Natural killer cell (primary cell): ENCODE measurements at regions not wholly inside any gene's neighbourhood (a gene's known extent, or its start where the extent isn't known, plus 50 kb on each side); places are given as distances from the start of the nearest gene placed in this dataset.
"Not testable (repeated sequence)": the region's sequence is repeated elsewhere in the genome, so short reads cannot be mapped to it uniquely, and the experiment has no call there.

Source experiments
- ATAC-seq, 3 donors: fragments of 150-1000 bp in 2 of 3; fragments of 200-7000 bp in 1 of 3; cut with Tn5 transposase; 1 replicate in 1 of 3; 2 replicates in 2 of 3; pipeline ENCODE4 v1.10.0; 2021; ENCODE audit warnings: mild to moderate bottlenecking in 2 of 3, moderate library complexity in 2 of 3
- DNase-seq, 2 donors: peaks; one replicate each; pipeline versions ENCODE4 v3.0.0 to v3.0.0-alpha.2; 2013 to 2021; ENCODE audit warnings: mixed read lengths in 1 of 2
- H3K27ac ChIP-seq: one replicate; pipeline ENCODE4 v1.5.1; 2013; ENCODE audit warnings: mild to moderate bottlenecking, low read length
- H3K27me3 ChIP-seq: one replicate; pipeline ENCODE4 v1.6.1; 2013; ENCODE audit warnings: low read length; ENCODE audit not compliant: control insufficient read depth, insufficient read depth
- H3K36me3 ChIP-seq: one replicate; pipeline ENCODE4 v1.6.1; 2013; ENCODE audit warnings: low read length; ENCODE audit not compliant: control insufficient read depth, insufficient read depth
- H3K4me1 ChIP-seq: one replicate; pipeline ENCODE4 v1.6.1; 2013; ENCODE audit warnings: low read length; ENCODE audit not compliant: control insufficient read depth, insufficient read depth
- H3K4me3 ChIP-seq: one replicate; pipeline ENCODE4 v1.5.1; 2013; ENCODE audit warnings: low read length
- H3K9me3 ChIP-seq: one replicate; pipeline ENCODE4 v1.6.1; 2013; ENCODE audit warnings: low read length; ENCODE audit not compliant: control insufficient read depth, insufficient read depth
- H3K27ac Mint-ChIP-seq, 2 donors: one replicate each; pipeline ENCODE4 v1.8.0; 2022; ENCODE audit warnings: mild to moderate bottlenecking in 2 of 2, mixed read lengths in 2 of 2, moderate library complexity in 1 of 2
- H3K27me3 Mint-ChIP-seq, 2 donors: one replicate each; pipeline ENCODE4 v1.8.0; 2022; ENCODE audit warnings: low read depth in 2 of 2, mixed read lengths in 2 of 2
- H3K36me3 Mint-ChIP-seq: one replicate; pipeline ENCODE4 v1.8.0; 2022; ENCODE audit warnings: mixed read lengths
- H3K4me1 Mint-ChIP-seq, 2 donors: one replicate each; pipeline ENCODE4 v1.8.0; 2022; ENCODE audit warnings: mixed read lengths in 2 of 2
- H3K4me3 Mint-ChIP-seq: one replicate; pipeline ENCODE4 v1.8.0; 2022; ENCODE audit warnings: mild to moderate bottlenecking, moderate library complexity, mixed read lengths
- H3K9me3 Mint-ChIP-seq, 2 donors: one replicate each; pipeline ENCODE4 v1.8.0; 2022; ENCODE audit warnings: mixed read lengths in 2 of 2
- CTCF ChIP-seq: fragments of 200-600 bp; IDR thresholded peaks from one replicate; pipeline ENCODE4 v1.8.0; 2022; ENCODE audit warnings: antibody characterized with exemption
- WGBS: methylation state at CpG from one replicate; pipeline ENCODE4 v1.1.7; 2013; ENCODE audit warnings: missing lambda C conversion rate; ENCODE audit not compliant: insufficient coverage; 5-methylcytosine and 5-hydroxymethylcytosine counted together
- intact Hi-C: fragments of 100-400 bp; cut with micrococcal nuclease; formaldehyde crosslinking; loops from one replicate; pipeline ENCODE4 v1.14.2; 2022

- H3K4me3 Mint-ChIP-seq: no peak overlapping the region
Measured at GRCh38 chr7:108908456-108908855, 338.8 kb downstream of the DNAJB9 start.

GRCh38 chr7:108911016-108911415, 341.3 kb downstream of the DNAJB9 start:
- no peaks in the 10 kb centered on the region for H3K4me1 Mint-ChIP-seq
- H3K9me3 Mint-ChIP-seq: peaks cover 13 to 23% of the 10 kb centered on the region in 2 donors
- intact Hi-C loops: no loop called here
- H3K36me3 Mint-ChIP-seq: no peaks in the 10 kb centered on the region
- DNase-seq (no peak), ATAC-seq (no peak)
- no peak overlapping the region for H3K27ac ChIP-seq
- H3K27me3 Mint-ChIP-seq: no peaks in the 10 kb centered on the region
- no peaks in the 10 kb centered on the region for H3K4me1 ChIP-seq
- H3K27me3 ChIP-seq: no peaks in the 10 kb centered on the region
- no peaks in the 10 kb centered on the region for H3K9me3 ChIP-seq
- 100% methylated on average over 1 of the region's 1 CpG for WGBS
- no peak overlapping the region for H3K4me3 ChIP-seq
- no peak overlapping the region for H3K27ac Mint-ChIP-seq
- no peak overlapping the region for H3K4me3 Mint-ChIP-seq
- no peak for TF ChIP-seq CTCF
- H3K36me3 ChIP-seq: no peaks in the 10 kb centered on the region

More at GRCh38 chr7:108908456-108908855, 338.8 kb downstream of the DNAJB9 start:
- Mint-ChIP-seq H3K27ac (no peak overlapping the region), H3K27me3 (no peaks in the 10 kb centered on the region), H3K9me3 (peaks cover 15 to 18% of the 10 kb centered on the region in 2 donors), H3K4me1 (no peaks in the 10 kb centered on the region), H3K36me3 (no peaks in the 10 kb centered on the region)
- no peak for TF ChIP-seq CTCF
- whole genome bisulfite sequencing: 33% methylated on average over 1 of the region's 1 CpG
- no peaks in the 10 kb centered on the region for H3K36me3 ChIP-seq
- H3K9me3 ChIP-seq: no peaks in the 10 kb centered on the region
- H3K4me3 ChIP-seq: no peak overlapping the region
- no peak for ATAC-seq
- H3K27me3 ChIP-seq: no peaks in the 10 kb centered on the region
- DNase-seq: no peak
- H3K27ac ChIP-seq: no peak overlapping the region
- intact Hi-C loops: no loop called here
- no peaks in the 10 kb centered on the region for H3K4me1 ChIP-seq

GRCh38 chr7:108920490-108920889, 350.8 kb downstream of the DNAJB9 start:
- no peaks in the 10 kb centered on the region for H3K36me3 ChIP-seq
- no peak overlapping the region for H3K27ac Mint-ChIP-seq
- H3K4me1 ChIP-seq: no peaks in the 10 kb centered on the region
- H3K27me3 Mint-ChIP-seq: no peaks in the 10 kb centered on the region
- no peaks in the 10 kb centered on the region for H3K4me1 Mint-ChIP-seq
- WGBS: 78% methylated on average over 1 of the region's 1 CpG
- DNase-seq: no peak
- no peak for TF ChIP-seq CTCF
- H3K36me3 Mint-ChIP-seq: peaks cover 38% of the 10 kb centered on the region
- intact Hi-C loops: no loop called here
- peaks cover 22 to 59% of the 10 kb centered on the region in 2 donors for H3K9me3 Mint-ChIP-seq
- no peak overlapping the region for H3K4me3 ChIP-seq
- H3K4me3 Mint-ChIP-seq: no peak overlapping the region
- H3K27ac ChIP-seq: no peak overlapping the region
- H3K27me3 ChIP-seq: no peaks in the 10 kb centered on the region
- ATAC-seq: no peak
- H3K9me3 ChIP-seq: peaks cover 10% of the 10 kb centered on the region

- H3K9me3 Mint-ChIP-seq: peaks cover 14 to 21% of the 10 kb centered on the region in 2 donors
- intact Hi-C loops, DNase-seq, ATAC-seq, H3K4me3 Mint-ChIP-seq, H3K4me1 Mint-ChIP-seq, H3K9me3 ChIP-seq, H3K4me1 ChIP-seq, H3K27me3 ChIP-seq, H3K36me3 ChIP-seq, H3K27me3 Mint-ChIP-seq, H3K27ac ChIP-seq, H3K36me3 Mint-ChIP-seq, H3K27ac Mint-ChIP-seq, H3K4me3 ChIP-seq: not testable (repeated sequence)
- WGBS: 94% methylated on average over 14 of the region's 14 CpGs
Measured at GRCh38 chr7:108943048-108943447, 373.4 kb downstream of the DNAJB9 start.
